Stomach (tissue), 4 donors: ENCODE measurements at regions not wholly inside any gene's neighbourhood (a gene's known extent, or its start where the extent isn't known, plus 50 kb on each side); places are given as distances from the start of the nearest gene placed in this dataset.
"Not testable (repeated sequence)": the region's sequence is repeated elsewhere in the genome, so short reads cannot be mapped to it uniquely, and the experiment has no call there.

Source experiments
- CTCF ChIP-seq, 7 experiments: fragments of 450-650 bp in 4 of 7; fragments of 200-600 bp in 3 of 7; sonication (generic) in 3 of 7; IDR thresholded peaks; one replicate each; pipeline ENCODE4 v1.5.1; 2016 to 2019; ENCODE audit warnings: antibody characterized with exemption in 7 of 7, control low read depth in 2 of 7, mild to moderate bottlenecking in 1 of 7
- POLR2A ChIP-seq, 4 donors: fragments of 450-650 bp; IDR thresholded peaks; one replicate each; pipeline ENCODE4 v1.6.1; 2016; ENCODE audit warnings: antibody characterized with exemption in 4 of 4, control low read depth in 2 of 4, mild to moderate bottlenecking in 1 of 4, moderate library complexity in 1 of 4

DNA sequence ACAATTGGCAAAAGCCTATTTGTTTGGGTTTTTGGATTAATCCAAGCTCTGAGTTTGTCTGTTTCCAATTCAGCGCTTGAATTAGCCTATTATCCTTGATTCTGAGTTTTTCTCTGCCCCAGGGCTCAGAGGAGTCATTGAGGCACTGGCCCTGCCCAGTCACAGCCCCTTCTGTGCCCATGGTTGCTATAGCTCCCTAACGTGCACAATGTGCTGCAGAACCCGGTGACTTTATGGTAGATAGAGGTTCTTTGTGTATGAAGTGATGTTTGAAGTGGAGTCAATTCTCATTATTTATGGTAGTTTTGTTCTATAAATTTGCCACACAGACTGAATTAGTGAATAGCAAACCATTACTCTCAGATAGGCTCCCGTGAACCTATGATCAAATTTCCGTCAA lies 182.0 kb upstream of the FOLH1 start:
- TF ChIP-seq POLR2A, CTCF (IDR thresholded peaks at IDR 0.05): not testable (repeated sequence)
